Endodermal cell (in vitro differentiated cells): ENCODE measurements at regions not wholly inside any gene's neighbourhood (a gene's known extent, or its start where the extent isn't known, plus 50 kb on each side); places are given as distances from the start of the nearest gene placed in this dataset.

Source experiments
- DNase-seq: peaks from one replicate; pipeline ENCODE4 v3.0.0-alpha.2; 2017
- H3K27ac ChIP-seq: 2 replicates; pipeline ENCODE4 v1.5.1; 2013; ENCODE audit warnings: mild to moderate bottlenecking, low read depth, low read length, moderate library complexity
- H3K27me3 ChIP-seq: 2 replicates; pipeline ENCODE4 v1.6.1; 2013; ENCODE audit warnings: mild to moderate bottlenecking, low read length, moderate library complexity; ENCODE audit not compliant: insufficient read depth, control insufficient read depth, poor library complexity, severe bottlenecking
- H3K36me3 ChIP-seq: 2 replicates; pipeline ENCODE4 v1.7.0; 2013; ENCODE audit warnings: mild to moderate bottlenecking, low read length, moderate library complexity; ENCODE audit not compliant: control insufficient read depth, insufficient read depth
- H3K4me1 ChIP-seq: one replicate; pipeline ENCODE4 v1.7.0; 2013; ENCODE audit warnings: low read length; ENCODE audit not compliant: control insufficient read depth, insufficient read depth
- H3K4me3 ChIP-seq: 2 replicates; pipeline ENCODE4 v1.5.1; 2013; ENCODE audit warnings: mild to moderate bottlenecking, low read length, moderate library complexity
- H3K9ac ChIP-seq: 2 replicates; pipeline ENCODE4 v1.6.1; 2013; ENCODE audit warnings: mild to moderate bottlenecking, low read length, moderate library complexity; ENCODE audit not compliant: poor library complexity, severe bottlenecking; ENCODE audit errors: extremely low read depth
- H3K9me3 ChIP-seq: 2 replicates; pipeline ENCODE4 v1.6.1; 2013; ENCODE audit warnings: mild to moderate bottlenecking, low read length, moderate library complexity; ENCODE audit not compliant: control insufficient read depth
- H3K27ac Mint-ChIP-seq: 2 replicates; pipeline ENCODE4 v1.8.0; 2020; ENCODE audit warnings: mixed read lengths
- H3K27me3 Mint-ChIP-seq: 2 replicates; pipeline ENCODE4 v1.8.0; 2021; ENCODE audit warnings: mild to moderate bottlenecking, mixed read lengths; ENCODE audit not compliant: insufficient read depth
- H3K36me3 Mint-ChIP-seq: 2 replicates; pipeline ENCODE4 v1.8.0; 2020; ENCODE audit warnings: low read depth, mixed read lengths
- H3K4me1 Mint-ChIP-seq: 2 replicates; pipeline ENCODE4 v1.8.0; 2020; ENCODE audit warnings: mixed read lengths
- H3K4me3 Mint-ChIP-seq: 2 replicates; pipeline ENCODE4 v1.8.0; 2020; ENCODE audit warnings: mild to moderate bottlenecking, moderate library complexity, mixed read lengths
- H3K9me3 Mint-ChIP-seq: 2 replicates; pipeline ENCODE4 v1.8.0; 2020; ENCODE audit warnings: mild to moderate bottlenecking, mixed read lengths
- WGBS, 2 experiments: methylation state at CpG; one replicate each; pipeline versions ENCODE4 v1.1.5 to v1.1.7; 2013; ENCODE audit warnings: missing lambda C conversion rate in 2 of 2, mixed read lengths in 1 of 2; ENCODE audit not compliant: insufficient coverage in 1 of 2, insufficient read length in 1 of 2; 5-methylcytosine and 5-hydroxymethylcytosine counted together
- TF ChIP-seq, protein P1 (sequence below): fragments of 200-600 bp; sonication (generic); conservative IDR thresholded peaks from 2 replicates; pipeline ENCODE4 v1.5.0; 2021; ENCODE audit warnings: antibody characterized with exemption, mild to moderate bottlenecking

DNA sequence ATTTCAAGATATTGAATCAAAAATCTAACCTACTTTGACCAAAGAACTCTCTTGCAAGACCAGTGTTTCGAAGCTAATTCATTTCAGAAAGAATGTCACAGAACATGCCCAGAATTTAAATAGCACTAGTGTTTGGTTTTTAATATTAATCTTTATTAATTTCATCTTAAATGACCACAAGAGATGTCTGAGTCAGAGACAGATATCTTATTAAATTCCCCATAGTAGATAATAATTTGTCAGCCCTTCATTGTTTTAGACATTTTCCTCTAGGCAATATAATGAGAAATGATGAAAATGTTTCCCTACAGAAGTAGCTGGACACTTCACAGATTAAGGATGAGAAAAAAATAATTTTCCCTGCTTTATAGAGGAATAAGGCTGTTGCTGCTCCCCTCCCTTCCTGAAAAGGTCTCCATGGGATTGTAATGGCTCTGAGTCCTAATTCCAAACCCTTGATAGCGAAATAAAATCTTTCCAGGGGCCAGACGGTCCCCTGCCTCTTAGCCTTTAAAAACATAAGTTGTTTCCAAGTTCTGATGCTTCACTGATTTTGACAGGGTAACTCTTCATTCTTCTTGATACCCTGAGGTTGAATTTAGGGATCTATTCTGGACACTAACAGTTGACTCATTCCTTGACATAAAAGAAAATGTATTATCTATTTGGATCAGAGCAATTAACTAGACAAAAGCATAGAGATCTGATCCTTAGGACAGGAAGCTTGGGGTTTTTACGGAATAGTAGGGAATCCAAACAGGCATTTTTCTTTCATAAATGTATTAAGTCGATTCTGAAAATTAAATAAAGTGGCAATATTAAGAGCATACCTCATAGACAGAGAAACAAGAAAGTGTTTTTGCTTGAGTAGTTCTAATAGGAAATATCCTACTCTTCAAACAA lies 820.8 kb downstream of the BRINP3 start:
- no peak overlapping the region for H3K27ac ChIP-seq
- H3K27ac Mint-ChIP-seq: no peak overlapping the region
- no peaks in the 10 kb centered on the region for H3K9me3 ChIP-seq
- no peak overlapping the region for H3K9ac ChIP-seq
- H3K36me3 Mint-ChIP-seq: no peaks in the 10 kb centered on the region
- H3K4me1 ChIP-seq: no peaks in the 10 kb centered on the region
- no peak overlapping the region for H3K4me3 ChIP-seq
- peaks cover 4% of the 10 kb centered on the region for H3K4me1 Mint-ChIP-seq
- DNase-seq: no peak
- H3K27me3 ChIP-seq: no peaks in the 10 kb centered on the region
- H3K4me3 Mint-ChIP-seq: no peak overlapping the region
- H3K9me3 Mint-ChIP-seq: no peaks in the 10 kb centered on the region
- H3K36me3 ChIP-seq: no peaks in the 10 kb centered on the region
- no peaks in the 10 kb centered on the region for H3K27me3 Mint-ChIP-seq
- TF ChIP-seq, protein P1, sequence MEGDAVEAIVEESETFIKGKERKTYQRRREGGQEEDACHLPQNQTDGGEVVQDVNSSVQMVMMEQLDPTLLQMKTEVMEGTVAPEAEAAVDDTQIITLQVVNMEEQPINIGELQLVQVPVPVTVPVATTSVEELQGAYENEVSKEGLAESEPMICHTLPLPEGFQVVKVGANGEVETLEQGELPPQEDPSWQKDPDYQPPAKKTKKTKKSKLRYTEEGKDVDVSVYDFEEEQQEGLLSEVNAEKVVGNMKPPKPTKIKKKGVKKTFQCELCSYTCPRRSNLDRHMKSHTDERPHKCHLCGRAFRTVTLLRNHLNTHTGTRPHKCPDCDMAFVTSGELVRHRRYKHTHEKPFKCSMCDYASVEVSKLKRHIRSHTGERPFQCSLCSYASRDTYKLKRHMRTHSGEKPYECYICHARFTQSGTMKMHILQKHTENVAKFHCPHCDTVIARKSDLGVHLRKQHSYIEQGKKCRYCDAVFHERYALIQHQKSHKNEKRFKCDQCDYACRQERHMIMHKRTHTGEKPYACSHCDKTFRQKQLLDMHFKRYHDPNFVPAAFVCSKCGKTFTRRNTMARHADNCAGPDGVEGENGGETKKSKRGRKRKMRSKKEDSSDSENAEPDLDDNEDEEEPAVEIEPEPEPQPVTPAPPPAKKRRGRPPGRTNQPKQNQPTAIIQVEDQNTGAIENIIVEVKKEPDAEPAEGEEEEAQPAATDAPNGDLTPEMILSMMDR: no peak
- WGBS, 2 experiments: 85 to 86% methylated on average over 2 to 4 of the region's 5 CpGs

DNA sequence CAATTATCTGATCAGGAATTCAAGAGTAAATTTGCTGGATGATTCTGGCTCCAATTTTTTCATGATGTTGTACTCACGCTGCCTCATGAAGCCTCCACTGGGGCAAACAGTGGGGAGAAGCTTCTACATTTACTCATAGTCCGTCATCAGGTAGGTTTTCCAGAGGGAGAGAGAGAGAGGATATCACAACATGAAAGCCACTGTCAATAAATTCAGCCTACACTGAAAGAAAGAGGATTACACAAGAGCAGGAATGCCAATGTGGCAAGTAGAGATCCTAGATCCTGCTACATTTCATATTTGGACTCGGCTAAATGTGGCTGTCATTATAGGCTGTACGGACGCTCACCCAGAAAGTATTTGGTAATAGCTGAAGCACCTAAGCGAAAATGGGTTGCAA lies 819.9 kb downstream of the BRINP3 start:
- no peaks in the 10 kb centered on the region for H3K36me3 ChIP-seq
- H3K4me3 Mint-ChIP-seq: no peak overlapping the region
- no peaks in the 10 kb centered on the region for H3K36me3 Mint-ChIP-seq
- H3K4me1 ChIP-seq: no peaks in the 10 kb centered on the region
- H3K27me3 ChIP-seq: no peaks in the 10 kb centered on the region
- no peak overlapping the region for H3K4me3 ChIP-seq
- H3K9me3 Mint-ChIP-seq: no peaks in the 10 kb centered on the region
- H3K27ac Mint-ChIP-seq: no peak overlapping the region
- peaks cover 4% of the 10 kb centered on the region for H3K4me1 Mint-ChIP-seq
- DNase-seq: no peak
- H3K27ac ChIP-seq: no peak overlapping the region
- no peaks in the 10 kb centered on the region for H3K9me3 ChIP-seq
- WGBS, 2 experiments: 77 to 100% methylated on average over 1 to 5 of the region's 6 CpGs
- H3K9ac ChIP-seq: no peak overlapping the region
- TF ChIP-seq, protein P1: no peak
- no peaks in the 10 kb centered on the region for H3K27me3 Mint-ChIP-seq

DNA sequence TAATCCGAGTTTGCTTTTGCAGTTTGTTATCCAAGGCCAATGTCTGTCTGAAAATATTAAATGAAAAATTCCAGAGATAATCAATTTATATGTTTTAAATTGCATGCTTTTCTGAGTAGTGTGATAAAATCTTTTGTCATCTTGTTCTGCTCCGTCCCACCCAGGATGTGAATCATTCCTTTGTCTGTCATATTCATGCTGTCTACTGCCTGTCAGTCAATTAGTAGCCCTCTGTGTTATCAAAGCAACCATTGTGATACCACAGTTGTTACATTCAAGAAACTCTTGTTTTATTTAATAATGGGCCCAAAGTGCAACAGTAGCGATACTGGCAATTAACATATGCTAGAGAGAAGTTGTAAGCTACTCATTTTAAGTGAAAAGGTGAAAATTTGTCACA lies 819.3 kb downstream of the BRINP3 start:
- no peaks in the 10 kb centered on the region for H3K27me3 ChIP-seq
- H3K36me3 ChIP-seq: no peaks in the 10 kb centered on the region
- H3K4me3 ChIP-seq: no peak overlapping the region
- H3K27ac Mint-ChIP-seq: no peak overlapping the region
- DNase-seq: no peak
- H3K4me1 Mint-ChIP-seq: peaks cover 3% of the 10 kb centered on the region
- no peaks in the 10 kb centered on the region for H3K36me3 Mint-ChIP-seq
- H3K9me3 Mint-ChIP-seq: no peaks in the 10 kb centered on the region
- no peak overlapping the region for H3K27ac ChIP-seq
- H3K4me1 ChIP-seq: no peaks in the 10 kb centered on the region
- H3K9ac ChIP-seq: no peak overlapping the region
- H3K4me3 Mint-ChIP-seq: no peak overlapping the region
- no peaks in the 10 kb centered on the region for H3K27me3 Mint-ChIP-seq
- TF ChIP-seq, protein P1: no peak
- WGBS, 2 experiments: 33 to 74% methylated on average over 2 to 3 of the region's 3 CpGs
- H3K9me3 ChIP-seq: no peaks in the 10 kb centered on the region
